K562 (cell line): ENCODE measurements at regions not wholly inside any gene's neighbourhood (a gene's known extent, or its start where the extent isn't known, plus 50 kb on each side); places are given as distances from the start of the nearest gene placed in this dataset.

Experiments used
- ATAC-seq: fragments of 200-7000 bp; cut with Tn5 transposase; 3 replicates; pipeline ENCODE4 v1.9.1; 2020; ENCODE audit warnings: moderate library complexity
- BruUV-seq: library from RNA; stranded (reverse); fragments of 400-500 nt; replicated peaks from 2 replicates; lab custom pipeline; 2021; lab: Mats Ljungman, UMichigan
- CTCF ChIA-PET: fragments of 300-600 bp; formaldehyde crosslinking; extraction: SDS; loops from one replicate; lab custom pipeline; 2021; ENCODE audit warnings: low intra/inter-chr PET ratio; lab: Yijun Ruan, JAX
- POLR2A ChIA-PET: fragments of 300-600, 350-650 bp; sonication (Branson Sonifier 250); formaldehyde crosslinking; extraction: SDS; loops from one replicate; lab custom pipeline; 2021; ENCODE audit warnings: antibody characterized with exemption, inconsistent platforms; lab: Yijun Ruan, JAX
- DNase-seq, 4 experiments: peaks; one replicate each; pipeline versions ENCODE4 v3.0.0 to v3.0.0-alpha.2; 2011 to 2018; ENCODE audit warnings: low spot score in 3 of 4, mixed read lengths in 3 of 4; ENCODE audit errors: extremely low read depth in 1 of 4
- FAIRE-seq: peaks from 2 replicates; lab custom pipeline; 2011; peaks lifted over from hg19 to GRCh38; lab: Jason Lieb, UNC
- H2AFZ ChIP-seq: 2 replicates; pipeline ENCODE4 v1.6.0; 2011; ENCODE audit warnings: low read depth, low read length, control low read depth, inconsistent platforms
- H3K27ac ChIP-seq: fragments of 200-600 bp; 3 replicates; pipeline ENCODE4 v1.8.0; 2011; ENCODE audit warnings: low read depth, mild to moderate bottlenecking, control low read depth, inconsistent platforms, low read length, moderate library complexity, mixed read lengths; ENCODE audit errors: extremely low read depth
- H3K27me3 ChIP-seq, 2 experiments: fragments of 300-600 bp in 1 of 2; 2 replicates in 1 of 2; 3 replicates in 1 of 2; pipeline versions ENCODE4 v1.6.0 to v1.8.0; 2011; ENCODE audit warnings: inconsistent platforms in 2 of 2, low read length in 2 of 2, mild to moderate bottlenecking in 1 of 2, mixed read lengths in 1 of 2, moderate library complexity in 1 of 2; ENCODE audit not compliant: control insufficient read depth in 2 of 2, insufficient read depth in 2 of 2
- H3K36me3 ChIP-seq: fragments of 300-600 bp; 3 replicates; pipeline ENCODE4 v1.8.0; 2011; ENCODE audit warnings: mild to moderate bottlenecking, low read length, inconsistent platforms; ENCODE audit not compliant: control insufficient read depth, insufficient read depth
- H3K4me1 ChIP-seq, 2 experiments: fragments of 200-600 bp in 1 of 2; replicated peaks in 1 of 2; 2 replicates in 1 of 2; 3 replicates in 1 of 2; pipeline versions ENCODE4 v1.5.1 to v1.8.0; 2011; ENCODE audit warnings: inconsistent platforms in 2 of 2, low read length in 2 of 2, mild to moderate bottlenecking in 1 of 2, mixed read lengths in 1 of 2, moderate library complexity in 1 of 2; ENCODE audit not compliant: control insufficient read depth in 2 of 2, insufficient read depth in 2 of 2
- H3K4me2 ChIP-seq: 2 replicates; pipeline ENCODE4 v1.6.1; 2011; ENCODE audit warnings: low read length, control low read depth, inconsistent platforms, mixed read lengths; ENCODE audit not compliant: insufficient read depth
- H3K4me3 ChIP-seq: fragments of 200-600 bp; sonication (generic), shearing (Covaris generic); 2 replicates; pipeline ENCODE4 v1.5.1; 2016; ENCODE audit warnings: control low read depth, inconsistent platforms
- H3K79me2 ChIP-seq: fragments of 200-600 bp; 3 replicates; pipeline ENCODE4 v1.8.0; 2011; ENCODE audit warnings: low read length, inconsistent platforms; ENCODE audit not compliant: control insufficient read depth, insufficient read depth
- H3K9ac ChIP-seq, 2 experiments: 2 replicates each; pipeline versions ENCODE4 v1.6.0 to v1.6.1; 2011; ENCODE audit warnings: low read depth in 2 of 2, low read length in 2 of 2, control low read depth in 1 of 2, inconsistent platforms in 1 of 2, mild to moderate bottlenecking in 1 of 2, mixed read lengths in 1 of 2; ENCODE audit not compliant: insufficient read depth in 1 of 2
- H3K9me1 ChIP-seq: one replicate; pipeline ENCODE4 v1.6.0; 2011; ENCODE audit warnings: inconsistent platforms, mild to moderate bottlenecking, low read length, moderate library complexity; ENCODE audit not compliant: control insufficient read depth, insufficient read depth
- H3K9me3 ChIP-seq: replicated peaks from 2 replicates; pipeline ENCODE4 v1.5.1; 2011; ENCODE audit warnings: low read depth, low read length, inconsistent platforms; ENCODE audit not compliant: control insufficient read depth, insufficient read depth
- H4K20me1 ChIP-seq: replicated peaks from 2 replicates; pipeline ENCODE4 v1.6.1; 2011; ENCODE audit warnings: low read length, inconsistent platforms, mixed read lengths; ENCODE audit not compliant: control insufficient read depth, insufficient read depth
- ATF1 ChIP-seq, 2 experiments: fragments of 450-650 bp in 1 of 2; IDR thresholded peaks; 2 replicates each; pipeline ENCODE4 v1.6.1; 2016; ENCODE audit warnings: missing compliant biosample characterization in 1 of 2, missing genetic modification characterization in 1 of 2
- BCLAF1 ChIP-seq, 2 experiments: fragments of 450-650 bp in 1 of 2; IDR thresholded peaks; 2 replicates each; pipeline ENCODE4 v1.6.1; 2011 to 2017; ENCODE audit warnings: low read depth in 2 of 2, antibody characterized with exemption in 1 of 2, borderline replicate concordance in 1 of 2, low read length in 1 of 2, mild to moderate bottlenecking in 1 of 2, mixed read lengths in 1 of 2; ENCODE audit not compliant: control insufficient read depth in 1 of 2
- ELF4 ChIP-seq: fragments of 450-650 bp; formaldehyde crosslinking; IDR thresholded peaks from 2 replicates; pipeline ENCODE4 v1.4.0; 2022; ENCODE audit warnings: missing genetic modification characterization
- FOXP4 ChIP-seq: sonication (generic); formaldehyde crosslinking; IDR thresholded peaks from 2 replicates; pipeline ENCODE4 v1.8.0; 2022; ENCODE audit warnings: mild to moderate bottlenecking, missing genetic modification reagents, borderline replicate concordance
- HLTF ChIP-seq: fragments of 450-650 bp; IDR thresholded peaks from 2 replicates; pipeline ENCODE4 v1.6.1; 2016
- KDM2B ChIP-seq: fragments of 250-450 bp; sonication (Bioruptor Pico); IDR thresholded peaks from 2 replicates; pipeline ENCODE4 v1.8.0; 2021; ENCODE audit warnings: mild to moderate bottlenecking, moderate library complexity
- NFRKB ChIP-seq: fragments of 450-650 bp; IDR thresholded peaks from 2 replicates; pipeline ENCODE4 v1.6.1; 2016; ENCODE audit warnings: low read depth
- NR1H2 ChIP-seq: sonication (generic); formaldehyde crosslinking; IDR thresholded peaks from 2 replicates; pipeline ENCODE4 v1.4.0; 2020; ENCODE audit warnings: mild to moderate bottlenecking, missing genetic modification reagents
- PHTF2 ChIP-seq: fragments of 250-450 bp; sonication (Bioruptor Pico); IDR thresholded peaks from 2 replicates; pipeline ENCODE4 v1.5.0; 2021; ENCODE audit warnings: mild to moderate bottlenecking
- RBM39 ChIP-seq: fragments of 200-400 bp; formaldehyde crosslinking; optimal IDR thresholded peaks from 2 replicates; pipeline ENCODE3; 2018; ENCODE audit warnings: low read depth, low read length
- TEAD4 ChIP-seq, 2 experiments: sonication (generic) in 1 of 2; formaldehyde crosslinking in 1 of 2; IDR thresholded peaks; 2 replicates each; pipeline versions ENCODE4 v1.6.1 to v1.8.0; 2012 to 2022; ENCODE audit warnings: borderline replicate concordance in 1 of 2, inconsistent platforms in 1 of 2, low read length in 1 of 2, mild to moderate bottlenecking in 1 of 2, missing genetic modification reagents in 1 of 2
- TFE3 ChIP-seq: fragments of 450-650 bp; formaldehyde crosslinking; IDR thresholded peaks from 2 replicates; pipeline ENCODE4 v1.4.0; 2020; ENCODE audit warnings: mild to moderate bottlenecking, mixed read lengths
- ZNF124 ChIP-seq: sonication (generic); formaldehyde crosslinking; IDR thresholded peaks from 2 replicates; pipeline ENCODE4 v1.8.1; 2022; ENCODE audit warnings: missing genetic modification reagents
- ZNF41 ChIP-seq: fragments of 250-450 bp; sonication (Bioruptor Pico); conservative IDR thresholded peaks from 2 replicates; pipeline ENCODE4 v1.4.0; 2020; ENCODE audit warnings: mild to moderate bottlenecking
- ZNF699 ChIP-seq: fragments of 250-450 bp; sonication (Bioruptor Pico); IDR thresholded peaks from 2 replicates; pipeline ENCODE4 v1.8.0; 2021; ENCODE audit warnings: mild to moderate bottlenecking, moderate library complexity; ENCODE audit not compliant: insufficient replicate concordance
- WGBS: fragments of 100-300 bp; shearing (Covaris generic); methylation state at CpG from one replicate; pipeline ENCODE4 v1.1.6; 2016; ENCODE audit warnings: low coverage, mixed read lengths; ENCODE audit not compliant: insufficient coverage; ENCODE audit errors: missing lambda C conversion rate; 5-methylcytosine and 5-hydroxymethylcytosine counted together
- in situ Hi-C: fragments of 300-500 bp; cut with MboI; formaldehyde crosslinking; loops from 4 replicates; pipeline ENCODE4 v1.15.0; 2018; ENCODE audit warnings: inconsistent platforms, mixed read lengths
- intact Hi-C: fragments of 100-400 bp; cut with micrococcal nuclease; formaldehyde crosslinking; loops from 2 replicates; pipeline ENCODE4 v1.14.2; 2022

GRCh38 chr1:5811419-5811818 is 180.8 kb downstream of the NPHP4 start (continued):
- TF ChIP-seq FOXP4: no peak
- TF ChIP-seq ATF1 (CRISPR knock-in tag; IDR thresholded peaks at IDR 0.05): no peak
- no peak for TF ChIP-seq ATF1 (tag; IDR thresholded peaks at IDR 0.05)
- no peak for TF ChIP-seq NFRKB
- no peak for TF ChIP-seq RBM39
- no peak for TF ChIP-seq ZNF699 (CRISPR knock-in tag)
- no peak for TF ChIP-seq HLTF
- TF ChIP-seq KDM2B (CRISPR knock-in tag): no peak
- TF ChIP-seq TEAD4 (IDR thresholded peaks at IDR 0.05; ENCODE audit: low read length): no peak
- no peak for TF ChIP-seq TEAD4 (CRISPR knock-in tag; IDR thresholded peaks at IDR 0.05; ENCODE audit: borderline replicate concordance)

- H2AFZ ChIP-seq: no peak overlapping the region
- POLR2A ChIA-PET: no interaction called here
- CTCF ChIA-PET: no interaction called here
- H3K9me1 ChIP-seq: no peaks in the 10 kb centered on the region
- H3K9me3 ChIP-seq: no peaks in the 10 kb centered on the region
- H3K27ac ChIP-seq: no peak overlapping the region
- no peaks in the 10 kb centered on the region for H3K4me1 ChIP-seq
- H3K27me3 ChIP-seq: peaks cover 16 to 34% of the 10 kb centered on the region in 2 experiments
- no peak overlapping the region for H3K4me3 ChIP-seq
- ATAC-seq: no peak
- H3K9ac ChIP-seq: no peak overlapping the region
- in situ Hi-C loops (no loop called here), intact Hi-C loops (no loop called here)
- no peak for FAIRE-seq
- no peaks in the 10 kb centered on the region for H3K36me3 ChIP-seq
- H3K79me2 ChIP-seq: no peaks in the 10 kb centered on the region
- H4K20me1 ChIP-seq: 0 out of 2 replicates have a peak, but pooled peaks cover 5% of the 10 kb centered on the region
- DNase-seq: no peak
- H3K4me2 ChIP-seq: no peak overlapping the region
- WGBS: 6% methylated on average over 11 of the region's 11 CpGs
- no TSS peak for BruUV-seq
- TF ChIP-seq ELF4 (CRISPR knock-in tag) (no peak), ZNF124 (no peak), BCLAF1 (IDR thresholded peaks at IDR 0.05; ENCODE audit: borderline replicate concordance in 1 of 2, control insufficient read depth in 1 of 2, low read depth in 2 of 2, low read length in 1 of 2) (no peak), ZNF41 (CRISPR knock-in tag) (no peak), NR1H2 (CRISPR knock-in tag) (no peak), PHTF2 (CRISPR knock-in tag) (no peak), TFE3 (CRISPR knock-in tag) (no peak)
Observed at GRCh38 chr1:5810553-5811270, 181.5 kb downstream of the NPHP4 start.
